Activated naive CD8-positive, alpha-beta T cell treated with anti-CD3 and anti-CD28 coated beads, Interleukin-2, amount 10 ng/mL, durations not matched to agents 7 days and 5 days (primary cell): ENCODE measurements at regions not wholly inside any gene's neighbourhood (a gene's known extent, or its start where the extent isn't known, plus 50 kb on each side); places are given as distances from the start of the nearest gene placed in this dataset.

ENCODE experiments used
- ATAC-seq: fragments of 150-1000 bp; cut with Tn5 transposase; one replicate; pipeline ENCODE4 v1.10.0; 2021; ENCODE audit warnings: low read depth, moderate library complexity
- POLR2A ChIA-PET: fragments of 350-600 bp; sonication (Branson Sonifier 250); formaldehyde crosslinking; loops from one replicate; lab custom pipeline; 2021; ENCODE audit warnings: antibody characterized with exemption; lab: Charles Lee
- DNase-seq: peaks from one replicate; pipeline ENCODE4 v3.0.0; 2021
- H3K27ac Mint-ChIP-seq: one replicate; pipeline ENCODE4 v1.8.0; 2022; ENCODE audit warnings: mild to moderate bottlenecking, mixed read lengths
- H3K27me3 Mint-ChIP-seq: one replicate; pipeline ENCODE4 v1.8.0; 2022; ENCODE audit warnings: mild to moderate bottlenecking, moderate library complexity, mixed read lengths
- H3K36me3 Mint-ChIP-seq: one replicate; pipeline ENCODE4 v1.8.0; 2021; ENCODE audit warnings: mild to moderate bottlenecking, mixed read lengths
- H3K4me1 Mint-ChIP-seq: one replicate; pipeline ENCODE4 v1.8.0; 2021; ENCODE audit warnings: mixed read lengths
- H3K4me3 Mint-ChIP-seq: one replicate; pipeline ENCODE4 v1.8.0; 2022; ENCODE audit warnings: mild to moderate bottlenecking, moderate library complexity, mixed read lengths
- H3K9me3 Mint-ChIP-seq: one replicate; pipeline ENCODE4 v1.8.0; 2021; ENCODE audit warnings: mixed read lengths

GRCh38 chr15:53437366-53437765 is 322.1 kb downstream of the WDR72 start:
- Mint-ChIP-seq H3K4me3 (no peak overlapping the region), H3K36me3 (no peaks in the 10 kb centered on the region), H3K27me3 (no peaks in the 10 kb centered on the region), H3K4me1 (no peaks in the 10 kb centered on the region), H3K9me3 (no peaks in the 10 kb centered on the region), H3K27ac (no peak overlapping the region)
- POLR2A ChIA-PET, result no interaction called here
- ATAC-seq (no peak), DNase-seq (no peak)

GRCh38 chr15:53434174-53434678 is 325.2 kb downstream of the WDR72 start:
- Mint-ChIP-seq H3K9me3 (no peaks in the 10 kb centered on the region), H3K4me1 (no peaks in the 10 kb centered on the region), H3K36me3 (no peaks in the 10 kb centered on the region), H3K4me3 (no peak overlapping the region), H3K27ac (no peak overlapping the region), H3K27me3 (no peaks in the 10 kb centered on the region)
- ATAC-seq (no peak), DNase-seq (no peak)
- POLR2A ChIA-PET, result no interaction called here

GRCh38 chr15:53416219-53416940 is 343.1 kb downstream of the WDR72 start:
- no peak for ATAC-seq
- Mint-ChIP-seq H3K4me3 (no peak overlapping the region), H3K27ac (no peak overlapping the region), H3K9me3 (peaks cover 6% of the 10 kb centered on the region), H3K36me3 (no peaks in the 10 kb centered on the region), H3K27me3 (no peaks in the 10 kb centered on the region), H3K4me1 (no peaks in the 10 kb centered on the region)
- no peak for DNase-seq
- POLR2A ChIA-PET, result no interaction called here

GRCh38 chr15:53414167-53414566 is 345.3 kb downstream of the WDR72 start:
- Mint-ChIP-seq H3K9me3 (peaks cover 6% of the 10 kb centered on the region), H3K36me3 (no peaks in the 10 kb centered on the region), H3K27me3 (no peaks in the 10 kb centered on the region), H3K4me3 (no peak overlapping the region), H3K27ac (no peak overlapping the region), H3K4me1 (no peaks in the 10 kb centered on the region)
- no peak for ATAC-seq
- DNase-seq, result no peak
- POLR2A ChIA-PET, result no interaction called here

GRCh38 chr15:53412542-53412941 is 346.9 kb downstream of the WDR72 start:
- no peak for ATAC-seq
- Mint-ChIP-seq H3K36me3 (no peaks in the 10 kb centered on the region), H3K4me1 (no peaks in the 10 kb centered on the region), H3K4me3 (no peak overlapping the region), H3K9me3 (peaks cover 3% of the 10 kb centered on the region), H3K27me3 (no peaks in the 10 kb centered on the region), H3K27ac (no peak overlapping the region)
- POLR2A ChIA-PET, result no interaction called here
- DNase-seq, result no peak

GRCh38 chr15:53404930-53405493 is 354.5 kb downstream of the WDR72 start:
- ATAC-seq (no peak), DNase-seq (no peak)
- H3K36me3 Mint-ChIP-seq, result no peaks in the 10 kb centered on the region
- H3K4me3 Mint-ChIP-seq, result no peak overlapping the region
- no peaks in the 10 kb centered on the region for H3K27me3 Mint-ChIP-seq
- H3K9me3 Mint-ChIP-seq, result no peaks in the 10 kb centered on the region
- no peak overlapping the region for H3K27ac Mint-ChIP-seq
- no peaks in the 10 kb centered on the region for H3K4me1 Mint-ChIP-seq
- POLR2A ChIA-PET, result no interaction called here

GRCh38 chr15:53401503-53401902 is 358.0 kb downstream of the WDR72 start:
- H3K9me3 Mint-ChIP-seq, result no peaks in the 10 kb centered on the region
- no peaks in the 10 kb centered on the region for H3K4me1 Mint-ChIP-seq
- DNase-seq, result no peak
- H3K27me3 Mint-ChIP-seq, result peaks cover under 1% of the 10 kb centered on the region
- no peak for ATAC-seq
- POLR2A ChIA-PET, result no interaction called here
- no peak overlapping the region for H3K4me3 Mint-ChIP-seq
- H3K36me3 Mint-ChIP-seq, result no peaks in the 10 kb centered on the region
- no peak overlapping the region for H3K27ac Mint-ChIP-seq

- Mint-ChIP-seq H3K36me3 (no peaks in the 10 kb centered on the region), H3K27me3 (peaks cover 2% of the 10 kb centered on the region), H3K27ac (no peak overlapping the region), H3K4me1 (no peaks in the 10 kb centered on the region), H3K4me3 (no peak overlapping the region), H3K9me3 (no peaks in the 10 kb centered on the region)
- DNase-seq, result no peak
- no peak for ATAC-seq
- POLR2A ChIA-PET, result no interaction called here
These were observed 358.5 kb downstream of the WDR72 start for GRCh38 chr15:53400986-53401385.

GRCh38 chr15:53397041-53397616 is 362.3 kb downstream of the WDR72 start:
- no peak for DNase-seq
- ATAC-seq, result no peak
- Mint-ChIP-seq H3K4me3 (no peak overlapping the region), H3K9me3 (no peaks in the 10 kb centered on the region), H3K27ac (no peak overlapping the region), H3K27me3 (peaks cover 2% of the 10 kb centered on the region), H3K4me1 (no peaks in the 10 kb centered on the region), H3K36me3 (no peaks in the 10 kb centered on the region)
- POLR2A ChIA-PET, result no interaction called here

GRCh38 chr15:53395871-53396270 is 363.6 kb downstream of the WDR72 start:
- ATAC-seq (no peak), DNase-seq (no peak)
- Mint-ChIP-seq H3K4me3 (no peak overlapping the region), H3K4me1 (no peaks in the 10 kb centered on the region), H3K27ac (no peak overlapping the region), H3K36me3 (no peaks in the 10 kb centered on the region), H3K27me3 (peaks cover 2% of the 10 kb centered on the region), H3K9me3 (no peaks in the 10 kb centered on the region)
- POLR2A ChIA-PET, result no interaction called here

- ATAC-seq, result no peak
- no peaks in the 10 kb centered on the region for H3K27me3 Mint-ChIP-seq
- no peak for DNase-seq
- no peaks in the 10 kb centered on the region for H3K36me3 Mint-ChIP-seq
- POLR2A ChIA-PET, result no interaction called here
- no peaks in the 10 kb centered on the region for H3K4me1 Mint-ChIP-seq
- no peak overlapping the region for H3K4me3 Mint-ChIP-seq
- H3K9me3 Mint-ChIP-seq, result no peaks in the 10 kb centered on the region
- no peak overlapping the region for H3K27ac Mint-ChIP-seq
These were observed 368.9 kb downstream of the WDR72 start for GRCh38 chr15:53390549-53390948.

GRCh38 chr15:53389271-53390037 is 370.0 kb downstream of the WDR72 start:
- POLR2A ChIA-PET, result no interaction called here
- no peak overlapping the region for H3K4me3 Mint-ChIP-seq
- no peaks in the 10 kb centered on the region for H3K27me3 Mint-ChIP-seq
- H3K27ac Mint-ChIP-seq, result no peak overlapping the region
- H3K36me3 Mint-ChIP-seq, result no peaks in the 10 kb centered on the region
- no peaks in the 10 kb centered on the region for H3K9me3 Mint-ChIP-seq
- H3K4me1 Mint-ChIP-seq, result no peaks in the 10 kb centered on the region
- no peak for ATAC-seq
- no peak for DNase-seq

GRCh38 chr15:53384417-53384816 is 375.0 kb downstream of the WDR72 start:
- no peaks in the 10 kb centered on the region for H3K36me3 Mint-ChIP-seq
- H3K9me3 Mint-ChIP-seq, result no peaks in the 10 kb centered on the region
- H3K4me1 Mint-ChIP-seq, result no peaks in the 10 kb centered on the region
- no peak overlapping the region for H3K27ac Mint-ChIP-seq
- no peak for ATAC-seq
- no peaks in the 10 kb centered on the region for H3K27me3 Mint-ChIP-seq
- H3K4me3 Mint-ChIP-seq, result no peak overlapping the region
- no peak for DNase-seq
- POLR2A ChIA-PET, result no interaction called here
